GM12878 (cell line): ENCODE measurements at regions not wholly inside any gene's neighbourhood (a gene's known extent, or its start where the extent isn't known, plus 50 kb on each side); places are given as distances from the start of the nearest gene placed in this dataset.
A peak's percentile ranks its signal among the peaks of the same experiment; 100 is the strongest.

ENCODE experiments used
- ATAC-seq: fragments of 200-7000 bp; cut with Tn5 transposase; 3 replicates; pipeline ENCODE4 v1.9.1; 2020; ENCODE audit warnings: mild to moderate bottlenecking, moderate library complexity
- BruUV-seq: library from RNA; stranded (reverse); fragments of 400-500 nt; replicated peaks from 2 replicates; lab custom pipeline; 2021; lab: Mats Ljungman, UMichigan
- CTCF ChIA-PET: fragments of 300-600 bp; sonication (Branson Sonifier 250); formaldehyde crosslinking; extraction: SDS; loops from one replicate; lab custom pipeline; 2021; ENCODE audit warnings: inconsistent platforms; lab: Yijun Ruan, JAX
- POLR2A ChIA-PET: fragments of 350-600 bp; formaldehyde crosslinking; extraction: SDS; loops from one replicate; lab custom pipeline; 2021; ENCODE audit warnings: inconsistent platforms; lab: Charles Lee
- RAD21 ChIA-PET: fragments of 300-600 bp; sonication (Branson Sonifier 250); formaldehyde crosslinking; loops from one replicate; lab custom pipeline; 2023; ENCODE audit warnings: antibody characterized with exemption; ENCODE audit not compliant: unreplicated experiment; lab: Charles Lee
- SMC1A ChIA-PET: fragments of 300-600 bp; sonication (Branson Sonifier 250); formaldehyde crosslinking; loops from one replicate; lab custom pipeline; 2023; ENCODE audit not compliant: unreplicated experiment, uncharacterized antibody; lab: Charles Lee
- DNase-seq: peaks from one replicate; pipeline ENCODE4 v3.0.0-alpha.2; 2011; ENCODE audit warnings: low read depth, low spot score
- FAIRE-seq: peaks from 3 replicates; lab custom pipeline; 2011; peaks lifted over from hg19 to GRCh38; lab: Jason Lieb, UNC
- H2AFZ ChIP-seq: 2 replicates; pipeline ENCODE4 v1.6.0; 2011; ENCODE audit warnings: low read depth, low read length, control low read depth; ENCODE audit not compliant: control insufficient read depth
- H3K27ac ChIP-seq: 2 replicates; pipeline ENCODE4 v1.5.1; 2011; ENCODE audit warnings: control low read depth; ENCODE audit not compliant: control insufficient read depth, insufficient read depth
- H3K27me3 ChIP-seq, 2 experiments: replicated peaks in 1 of 2; 2 replicates each; pipeline versions ENCODE4 v1.6.0 to v1.6.1; 2011; ENCODE audit warnings: low read length in 1 of 2; ENCODE audit not compliant: control insufficient read depth in 2 of 2, insufficient read depth in 2 of 2
- H3K36me3 ChIP-seq, 2 experiments: 2 replicates each; pipeline ENCODE4 v1.5.1; 2011; ENCODE audit warnings: low read length in 1 of 2; ENCODE audit not compliant: control insufficient read depth in 2 of 2, insufficient read depth in 2 of 2
- H3K4me1 ChIP-seq: 2 replicates; pipeline ENCODE4 v1.6.1; 2011; ENCODE audit warnings: mild to moderate bottlenecking, low read length, moderate library complexity, mixed read lengths; ENCODE audit not compliant: control insufficient read depth, insufficient read depth
- H3K4me2 ChIP-seq: 2 replicates; pipeline ENCODE4 v1.6.0; 2011; ENCODE audit warnings: control low read depth; ENCODE audit not compliant: control insufficient read depth, insufficient read depth
- H3K4me3 ChIP-seq: fragments of 200-600 bp; sonication (generic); 2 replicates; pipeline ENCODE4 v1.5.1; 2016
- H3K79me2 ChIP-seq: 2 replicates; pipeline ENCODE4 v1.6.0; 2011; ENCODE audit warnings: low read length; ENCODE audit not compliant: control insufficient read depth, insufficient read depth
- H3K9ac ChIP-seq: 2 replicates; pipeline ENCODE4 v1.8.0; 2011; ENCODE audit warnings: low read length, control low read depth, mixed read lengths; ENCODE audit not compliant: control insufficient read depth, insufficient read depth
- H3K9me3 ChIP-seq: replicated peaks from 3 replicates; pipeline ENCODE4 v1.5.1; 2011; ENCODE audit warnings: mild to moderate bottlenecking, low read length; ENCODE audit not compliant: control insufficient read depth, insufficient read depth
- H4K20me1 ChIP-seq: 2 replicates; pipeline ENCODE4 v1.6.0; 2011; ENCODE audit not compliant: control insufficient read depth, insufficient read depth
- ATF2 ChIP-seq: IDR thresholded peaks from 2 replicates; pipeline ENCODE4 v1.6.1; 2012; ENCODE audit warnings: low read length, inconsistent platforms
- CHD4 ChIP-seq: fragments of 200-600 bp; sonication (generic); IDR thresholded peaks from 2 replicates; pipeline ENCODE4 v1.6.1; 2016; ENCODE audit warnings: mild to moderate bottlenecking
- CUX1 ChIP-seq: IDR thresholded peaks from 2 replicates; pipeline ENCODE4 v1.6.1; 2012; ENCODE audit warnings: improper control_type of control experiment, low read depth, low read length; ENCODE audit not compliant: insufficient replicate concordance
- EP300 ChIP-seq, 2 experiments: fragments of 150-350 bp in 1 of 2; IDR thresholded peaks; 2 replicates each; pipeline ENCODE4 v1.6.1; 2011 to 2012; ENCODE audit warnings: low read depth in 2 of 2, low read length in 2 of 2, borderline replicate concordance in 1 of 2, improper control_type of control experiment in 1 of 2, inconsistent platforms in 1 of 2; ENCODE audit not compliant: control insufficient read depth in 1 of 2
- MEF2B ChIP-seq: fragments of 450-650 bp; IDR thresholded peaks from 2 replicates; pipeline ENCODE4 v1.6.1; 2018; ENCODE audit warnings: mild to moderate bottlenecking, moderate library complexity; ENCODE audit not compliant: partially characterized antibody, poor library complexity, severe bottlenecking
- MXI1 ChIP-seq: fragments of 150-350 bp; IDR thresholded peaks from 2 replicates; pipeline ENCODE4 v1.6.1; 2011; ENCODE audit warnings: low read depth, mild to moderate bottlenecking, inconsistent platforms, low read length, improper control_type of control experiment
- PKNOX1 ChIP-seq: fragments of 450-650 bp; IDR thresholded peaks from 2 replicates; pipeline ENCODE4 v1.6.1; 2016; ENCODE audit warnings: mild to moderate bottlenecking
- RFX5 ChIP-seq: IDR thresholded peaks from 2 replicates; pipeline ENCODE4 v1.6.1; 2011; ENCODE audit warnings: low read depth, low read length, improper control_type of control experiment
- SPI1 ChIP-seq: IDR thresholded peaks from 2 replicates; pipeline ENCODE4 v1.6.1; 2011; ENCODE audit warnings: low read depth, mild to moderate bottlenecking, low read length, moderate library complexity, borderline replicate concordance; ENCODE audit not compliant: insufficient read depth
- WRNIP1 ChIP-seq: IDR thresholded peaks from 2 replicates; pipeline ENCODE4 v1.6.1; 2011; ENCODE audit warnings: low read depth, low read length, improper control_type of control experiment, borderline replicate concordance
- ZBTB33 ChIP-seq: fragments of 450-650 bp; IDR thresholded peaks from 2 replicates; pipeline ENCODE4 v1.6.1; 2017; ENCODE audit warnings: mild to moderate bottlenecking
- ZNF384 ChIP-seq: IDR thresholded peaks from 2 replicates; pipeline ENCODE4 v1.6.1; 2012; ENCODE audit warnings: low read depth, mild to moderate bottlenecking, low read length, improper control_type of control experiment, borderline replicate concordance
- WGBS: methylation state at CpG from one replicate; pipeline ENCODE4 v1.1.6; 2016; ENCODE audit warnings: low lambda C conversion rate; ENCODE audit not compliant: insufficient replicate concordance, insufficient coverage; ENCODE audit errors: missing lambda C conversion rate; 5-methylcytosine and 5-hydroxymethylcytosine counted together
- in situ Hi-C: fragments of 300-500 bp; cut with MboI; formaldehyde crosslinking; loops from 9 replicates; pipeline ENCODE4 v1.14.3; 2018; ENCODE audit warnings: mixed read lengths
- intact Hi-C: fragments of 100-400 bp; cut with micrococcal nuclease; formaldehyde crosslinking; loops from one replicate; pipeline ENCODE4 v1.14.2; 2022; ENCODE audit not compliant: unreplicated experiment

GRCh38 chr7:130944997-130945396 is 211.0 kb upstream of the KLF14 start:
- ATAC-seq, result peak; percentile 2; the same call in 2 of the 3 replicates
- Histone ChIP-seq H3K9ac (no peak overlapping the region), H3K27me3 (no peaks in the 10 kb centered on the region), H4K20me1 (no peaks in the 10 kb centered on the region), H3K36me3 (peaks cover 6 to 8% of the 10 kb centered on the region in 2 experiments; a peak in 3 of 4 replicates), H2AFZ (no peak overlapping the region), H3K4me3 (no peak overlapping the region), H3K4me1 (peaks cover 44% of the 10 kb centered on the region), H3K79me2 (peaks cover 98% of the 10 kb centered on the region), H3K4me2 (no peak overlapping the region), H3K27ac (peak overlapping the region; percentile 78), H3K9me3 (no peaks in the 10 kb centered on the region)
- intact Hi-C loops, result no loop called here
- no TSS peak for BruUV-seq
- WGBS, result 5% methylated on average over 1 of the region's 1 CpG
- no peak for DNase-seq
- RAD21 ChIA-PET, result interaction anchor here (0.9 to 6.7 kb wide), 6 partner anchors 8 to 94 kb away, joined by 3 to 94 read pairs (median 4); no protein-coding TSS in a partner anchor
- CTCF ChIA-PET, result interaction anchor here (1.2 to 8.5 kb wide), 9 partner anchors 9 to 95 kb away, joined by 4 to 106 read pairs (median 8); no protein-coding TSS in a partner anchor
- in situ Hi-C loops, result no loop called here
- POLR2A ChIA-PET, result interaction anchor here (0.7 to 4.6 kb wide), 9 partner anchors 13 to 93 kb away, joined by 3 to 67 read pairs (median 4); no protein-coding TSS in a partner anchor
- no peak for FAIRE-seq
- SMC1A ChIA-PET, result interaction anchor here (0.9 to 7.1 kb wide), 18 partner anchors 12 to 97 kb away, joined by 3 to 145 read pairs (median 4); no protein-coding TSS in a partner anchor
- TF ChIP-seq CUX1, result no peak
- no peak for TF ChIP-seq RFX5
- no peak for TF ChIP-seq EP300 (IDR thresholded peaks at IDR 0.05; ENCODE audit: borderline replicate concordance in 1 of 2, control insufficient read depth in 1 of 2, low read depth in 2 of 2, low read length in 2 of 2)
- no peak for TF ChIP-seq WRNIP1
- TF ChIP-seq MXI1, result no peak
- TF ChIP-seq ATF2, result 0 out of 2 replicates have a peak, but pooled peaks have one; percentile 1
- TF ChIP-seq ZBTB33, result no peak
- TF ChIP-seq SPI1, result no peak
- no peak for TF ChIP-seq ZNF384
- TF ChIP-seq PKNOX1, result peak; percentile 90
- no peak for TF ChIP-seq MEF2B
- no peak for TF ChIP-seq CHD4
